ENCODE measurements at regions not wholly inside any gene's neighbourhood (a gene's known extent, or its start where the extent isn't known, plus 50 kb on each side); places are given as distances from the start of the nearest gene placed in this dataset.

DNA sequence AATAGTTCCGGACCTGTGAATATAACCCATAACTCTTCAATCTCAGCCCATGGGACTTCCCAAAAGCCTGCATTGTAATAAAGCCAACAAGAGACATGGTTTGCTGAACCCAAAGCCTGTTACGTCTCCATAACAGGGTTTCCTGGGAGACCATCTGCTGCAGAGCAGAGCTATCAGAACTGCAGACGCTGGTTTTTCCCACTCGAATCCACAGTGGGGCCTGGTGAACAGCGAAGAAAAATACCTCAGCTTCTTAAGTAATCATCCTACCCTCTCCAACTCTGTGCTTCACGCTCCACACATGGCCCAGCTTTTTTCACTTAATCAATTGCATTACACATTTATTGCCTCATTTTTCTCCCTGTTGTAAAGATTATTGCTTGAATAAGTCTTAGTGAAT, 409.5 kb upstream of the GRIA1 start:
- H3K9me3 Mint-ChIP-seq = peaks cover 0 to 12% (median 4%) of the 10 kb centered on the region in 7 donors
- no peak overlapping the region for H3K27ac Mint-ChIP-seq
- H3K27me3 Mint-ChIP-seq = no peaks in the 10 kb centered on the region
- DNase-seq (no peak), ATAC-seq (ENCODE audit: low read depth in 2 of 2) (no peak)
- no peaks in the 10 kb centered on the region for H3K4me1 Mint-ChIP-seq
- no peak overlapping the region for H3K4me3 Mint-ChIP-seq
- H3K36me3 Mint-ChIP-seq = no peaks in the 10 kb centered on the region

- Mint-ChIP-seq H3K4me3 (no peak overlapping the region), H3K4me1 (no peaks in the 10 kb centered on the region), H3K36me3 (no peaks in the 10 kb centered on the region), H3K27me3 (no peaks in the 10 kb centered on the region), H3K9me3 (peaks cover 0 to 12% (median 4%) of the 10 kb centered on the region in 7 donors), H3K27ac (no peak overlapping the region)
- no peak for DNase-seq
- no peak for ATAC-seq (ENCODE audit: low read depth in 2 of 2)
Measured at GRCh38 chr5:153081385-153081784, 409.1 kb upstream of the GRIA1 start.

GRCh38 chr5:153084511-153084910, 406.0 kb upstream of the GRIA1 start:
- no peak overlapping the region for H3K27ac Mint-ChIP-seq
- DNase-seq (no peak), ATAC-seq (ENCODE audit: low read depth in 2 of 2) (no peak)
- H3K36me3 Mint-ChIP-seq = no peaks in the 10 kb centered on the region
- no peaks in the 10 kb centered on the region for H3K27me3 Mint-ChIP-seq
- no peak overlapping the region for H3K4me3 Mint-ChIP-seq
- peaks cover 0 to 7% (median 1%) of the 10 kb centered on the region in 7 donors for H3K9me3 Mint-ChIP-seq
- H3K4me1 Mint-ChIP-seq = no peaks in the 10 kb centered on the region

GRCh38 chr5:153086486-153086885, 404.0 kb upstream of the GRIA1 start:
- ATAC-seq (ENCODE audit: low read depth in 2 of 2) (no peak), DNase-seq (no peak)
- Mint-ChIP-seq H3K27me3 (no peaks in the 10 kb centered on the region), H3K9me3 (peaks cover 0 to 9% (median 4%) of the 10 kb centered on the region in 7 donors), H3K4me3 (no peak overlapping the region), H3K27ac (no peak overlapping the region), H3K4me1 (no peaks in the 10 kb centered on the region), H3K36me3 (no peaks in the 10 kb centered on the region)

GRCh38 chr5:153088538-153088937, 401.9 kb upstream of the GRIA1 start:
- Mint-ChIP-seq H3K27ac (no peak overlapping the region), H3K4me3 (no peak overlapping the region), H3K4me1 (no peaks in the 10 kb centered on the region), H3K27me3 (no peaks in the 10 kb centered on the region), H3K9me3 (peaks cover 0 to 14% (median 4%) of the 10 kb centered on the region in 7 donors), H3K36me3 (no peaks in the 10 kb centered on the region)
- no peak for DNase-seq
- ATAC-seq (ENCODE audit: low read depth in 2 of 2) = no peak

GRCh38 chr5:153094333-153094732, 396.1 kb upstream of the GRIA1 start:
- Mint-ChIP-seq H3K27ac (no peak overlapping the region), H3K4me1 (no peaks in the 10 kb centered on the region), H3K4me3 (no peak overlapping the region), H3K36me3 (no peaks in the 10 kb centered on the region), H3K9me3 (peaks cover 0 to 15% (median 5%) of the 10 kb centered on the region in 7 donors), H3K27me3 (no peaks in the 10 kb centered on the region)
- no peak for DNase-seq
- ATAC-seq (ENCODE audit: low read depth in 2 of 2) = no peak

DNA sequence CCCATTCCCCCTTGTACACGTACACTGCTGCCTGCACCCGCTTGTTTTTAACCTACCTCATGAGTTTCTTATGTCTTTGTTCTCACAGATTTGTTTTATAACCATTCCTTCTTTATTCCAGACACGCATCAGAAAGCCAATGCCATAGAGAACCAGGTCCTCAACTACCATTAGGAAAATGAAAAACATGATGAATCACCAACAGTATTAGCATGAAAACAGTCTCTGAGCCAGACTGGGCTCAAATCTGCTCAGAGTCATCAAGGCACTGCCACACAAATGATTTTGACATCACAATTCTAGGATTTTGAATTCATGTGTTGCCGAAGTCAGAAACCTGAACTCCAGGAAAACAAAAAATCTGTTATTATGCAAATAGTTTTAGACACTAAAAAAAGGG, 394.1 kb upstream of the GRIA1 start:
- no peaks in the 10 kb centered on the region for H3K36me3 Mint-ChIP-seq
- DNase-seq (no peak), ATAC-seq (ENCODE audit: low read depth in 2 of 2) (no peak)
- H3K4me3 Mint-ChIP-seq = no peak overlapping the region
- H3K9me3 Mint-ChIP-seq = peaks cover 0 to 9% (median 5%) of the 10 kb centered on the region in 7 donors
- H3K27ac Mint-ChIP-seq = no peak overlapping the region
- H3K27me3 Mint-ChIP-seq = no peaks in the 10 kb centered on the region
- H3K4me1 Mint-ChIP-seq = no peaks in the 10 kb centered on the region

- ATAC-seq (ENCODE audit: low read depth in 2 of 2) (no peak), DNase-seq (no peak)
- Mint-ChIP-seq H3K4me1 (no peaks in the 10 kb centered on the region), H3K36me3 (no peaks in the 10 kb centered on the region), H3K27ac (no peak overlapping the region), H3K9me3 (peaks cover 0 to 5% (median 2%) of the 10 kb centered on the region in 7 donors), H3K4me3 (no peak overlapping the region), H3K27me3 (no peaks in the 10 kb centered on the region)
Measured at GRCh38 chr5:153099328-153099727, 391.1 kb upstream of the GRIA1 start.

- peaks cover 0 to 6% (median 4%) of the 10 kb centered on the region in 7 donors for H3K9me3 Mint-ChIP-seq
- no peak overlapping the region for H3K4me3 Mint-ChIP-seq
- no peaks in the 10 kb centered on the region for H3K36me3 Mint-ChIP-seq
- H3K27ac Mint-ChIP-seq = no peak overlapping the region
- H3K4me1 Mint-ChIP-seq = no peaks in the 10 kb centered on the region
- DNase-seq (no peak), ATAC-seq (ENCODE audit: low read depth in 2 of 2) (no peak)
- H3K27me3 Mint-ChIP-seq = no peaks in the 10 kb centered on the region
Measured at GRCh38 chr5:153101235-153102180, 389.0 kb upstream of the GRIA1 start.

DNA sequence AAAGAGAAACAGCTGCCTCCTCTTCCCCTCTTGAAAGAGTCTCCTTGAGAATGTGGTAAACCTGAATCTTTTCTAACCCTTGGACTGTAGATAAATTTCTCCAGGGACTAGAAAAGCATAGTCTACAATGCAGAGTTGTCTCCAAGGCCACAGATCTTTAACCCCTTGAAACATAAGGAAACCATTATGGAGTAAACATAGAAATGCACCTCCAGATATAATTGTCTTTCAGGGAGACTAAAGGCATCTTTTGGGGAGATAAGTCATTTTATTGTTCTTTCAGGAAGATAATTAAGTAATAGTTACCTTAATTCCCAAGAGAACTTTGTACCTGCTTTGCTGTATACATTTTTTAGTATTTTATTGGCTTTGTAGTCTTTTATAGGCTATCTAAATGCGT, 373.6 kb upstream of the GRIA1 start:
- Mint-ChIP-seq H3K36me3 (no peaks in the 10 kb centered on the region), H3K4me1 (no peaks in the 10 kb centered on the region), H3K27ac (no peak overlapping the region), H3K27me3 (no peaks in the 10 kb centered on the region), H3K9me3 (peaks cover 2 to 8% (median 4%) of the 10 kb centered on the region in 7 donors), H3K4me3 (no peak overlapping the region)
- no peak for DNase-seq
- no peak for ATAC-seq (ENCODE audit: low read depth in 2 of 2)

DNA sequence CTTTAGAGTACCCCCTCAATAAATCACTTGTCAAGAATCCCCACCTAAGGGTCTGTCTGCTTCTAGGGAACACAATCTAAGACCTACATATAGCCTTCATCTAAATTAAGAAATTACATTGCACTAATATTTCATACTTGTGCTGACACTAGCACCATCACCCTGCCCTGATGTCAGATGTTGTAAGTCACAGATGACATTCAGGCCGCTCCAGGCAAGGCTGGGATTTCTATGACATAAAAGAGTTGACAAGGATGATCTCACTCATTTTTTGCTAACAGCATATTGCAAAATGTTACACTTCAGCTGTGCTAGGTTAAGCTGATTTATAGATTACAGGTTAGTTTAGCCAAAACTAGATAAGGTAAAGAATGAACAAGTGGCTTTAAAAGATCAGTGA, 372.5 kb upstream of the GRIA1 start:
- DNase-seq (no peak), ATAC-seq (ENCODE audit: low read depth in 2 of 2) (no peak)
- Mint-ChIP-seq H3K27ac (no peak overlapping the region), H3K4me3 (no peak overlapping the region), H3K4me1 (no peaks in the 10 kb centered on the region), H3K9me3 (peaks cover 2 to 8% (median 4%) of the 10 kb centered on the region in 7 donors), H3K27me3 (no peaks in the 10 kb centered on the region), H3K36me3 (no peaks in the 10 kb centered on the region)

- no peak overlapping the region for H3K4me3 Mint-ChIP-seq
- no peak overlapping the region for H3K27ac Mint-ChIP-seq
- no peaks in the 10 kb centered on the region for H3K36me3 Mint-ChIP-seq
- no peaks in the 10 kb centered on the region for H3K4me1 Mint-ChIP-seq
- H3K9me3 Mint-ChIP-seq = peaks cover 0 to 4% (median 4%) of the 10 kb centered on the region in 7 donors
- no peak for DNase-seq
- ATAC-seq (ENCODE audit: low read depth in 2 of 2) = no peak
- H3K27me3 Mint-ChIP-seq = no peaks in the 10 kb centered on the region
Measured at GRCh38 chr5:153122403-153122802, 368.1 kb upstream of the GRIA1 start.

DNA sequence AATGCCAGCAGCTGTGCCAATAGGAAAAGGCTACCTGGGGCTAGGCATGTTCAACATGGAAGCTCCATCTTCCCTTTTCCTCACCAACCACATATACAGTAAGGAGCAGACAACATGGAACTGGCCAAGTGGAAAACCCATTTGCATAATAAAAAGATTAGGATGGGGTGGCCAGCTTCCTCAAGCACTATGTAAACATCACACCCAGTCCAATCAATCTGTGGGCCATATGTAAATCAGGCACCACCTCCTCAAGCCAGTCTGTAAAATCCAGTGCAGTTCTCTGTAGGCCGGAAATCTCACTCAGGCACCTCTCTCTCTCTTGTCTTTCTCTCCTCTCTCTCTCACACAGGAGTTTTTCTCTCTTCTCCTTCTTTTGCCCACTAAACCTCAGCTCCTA, 360.2 kb upstream of the GRIA1 start:
- peaks cover 0 to 4% (median 3%) of the 10 kb centered on the region in 7 donors for H3K9me3 Mint-ChIP-seq
- no peak overlapping the region for H3K4me3 Mint-ChIP-seq
- no peak for DNase-seq
- H3K36me3 Mint-ChIP-seq = no peaks in the 10 kb centered on the region
- ATAC-seq (ENCODE audit: low read depth in 2 of 2) = no peak
- no peaks in the 10 kb centered on the region for H3K4me1 Mint-ChIP-seq
- no peak overlapping the region for H3K27ac Mint-ChIP-seq
- no peaks in the 10 kb centered on the region for H3K27me3 Mint-ChIP-seq

GRCh38 chr5:153135411-153135810, 355.1 kb upstream of the GRIA1 start:
- DNase-seq (no peak), ATAC-seq (ENCODE audit: low read depth in 2 of 2) (no peak)
- Mint-ChIP-seq H3K27me3 (no peaks in the 10 kb centered on the region), H3K4me1 (no peaks in the 10 kb centered on the region), H3K9me3 (peaks cover 0 to 7% (median 4%) of the 10 kb centered on the region in 7 donors), H3K36me3 (no peaks in the 10 kb centered on the region), H3K4me3 (no peak overlapping the region), H3K27ac (no peak overlapping the region)

All from naive B cell (primary cell).